ENCODE measurements at regions not wholly inside any gene's neighbourhood (a gene's known extent, or its start where the extent isn't known, plus 50 kb on each side); places are given as distances from the start of the nearest gene placed in this dataset.

DNA sequence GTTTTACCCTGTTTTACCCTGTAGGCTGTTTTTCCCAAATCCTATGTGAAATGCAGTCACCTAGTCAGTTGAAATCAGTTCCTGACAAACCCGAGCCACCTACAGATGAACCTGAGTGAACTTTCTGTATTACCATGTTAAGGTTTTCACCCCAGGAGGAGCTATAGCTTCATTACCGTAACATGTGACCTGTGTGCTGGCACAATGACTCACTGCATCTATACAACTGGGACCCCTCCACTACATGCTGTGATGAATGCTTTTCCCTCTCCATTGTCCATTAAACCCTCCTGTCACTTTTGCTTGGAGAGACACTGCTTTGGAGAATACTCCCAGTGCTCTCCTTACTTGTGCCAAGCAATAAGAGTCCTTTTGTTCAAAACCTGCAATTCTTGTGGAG is 1974.8 kb downstream of the EFNA5 start:
- no peak overlapping the region for H3K27ac ChIP-seq (ENCODE audit: insufficient read depth, low read length)
- H3K9me3 ChIP-seq (ENCODE audit: control insufficient read depth, insufficient read depth, low read length): peaks cover 6% of the 10 kb centered on the region; the same call in 1 of the 2 replicates
- H2AK9ac ChIP-seq (replicated peaks; ENCODE audit: low read depth, low read length, poor library complexity): no peak overlapping the region
- no peak overlapping the region for H2BK120ac ChIP-seq (ENCODE audit: low read depth, low read length)
- ATAC-seq (ENCODE audit: low read depth): no peak
- H2AFZ ChIP-seq (replicated peaks; ENCODE audit: low read length, poor library complexity): no peak overlapping the region
- no CpG with 5 or more reads among the region's 2 CpGs for WGBS, 2 experiments (ENCODE audit: extremely low coverage in 2 of 2, insufficient read length in 1 of 2)
- CTCF ChIA-PET: interaction anchor here (0.7 kb wide), 1 partner anchor 1103 kb away, joined by 3 read pairs; no protein-coding TSS in a partner anchor
- H3K4me2 ChIP-seq (ENCODE audit: low read depth, low read length): no peak overlapping the region
- H3K23ac ChIP-seq (ENCODE audit: low read depth, low read length): no peak overlapping the region
- no peaks in the 10 kb centered on the region for H4K20me1 ChIP-seq (ENCODE audit: insufficient read depth, low read length)
- no peak overlapping the region for H2AK5ac ChIP-seq (ENCODE audit: low read depth, low read length)
- intact Hi-C loops (cut with micrococcal nuclease): no loop called here
- no peak for DNase-seq
- H3K4me3 ChIP-seq (ENCODE audit: insufficient read depth, low read depth, low read length): no peak overlapping the region
- H2BK5ac ChIP-seq (ENCODE audit: low read depth, low read length, poor library complexity, severe bottlenecking): no peak overlapping the region
- no peaks in the 10 kb centered on the region for H3K9me1 ChIP-seq (ENCODE audit: insufficient read depth, low read length)
- H3K27me3 ChIP-seq (ENCODE audit: control insufficient read depth, insufficient read depth, low read length): no peaks in the 10 kb centered on the region
- no peak overlapping the region for H2BK20ac ChIP-seq (ENCODE audit: low read depth, low read length)
- in situ Hi-C loops (cut with MboI; ENCODE audit: low sequenced_read_pairs): no loop called here
- no TSS peak for BruUV-seq (replicated peaks)
- dilution Hi-C loops (cut with HindIII; ENCODE audit: low sequenced_read_pairs, unreplicated experiment): no loop called here
- H3K4me1 ChIP-seq (ENCODE audit: control insufficient read depth, insufficient read depth, low read length): no peaks in the 10 kb centered on the region
- H3K36me3 ChIP-seq (ENCODE audit: control insufficient read depth, insufficient read depth, low read length): no peaks in the 10 kb centered on the region
- no peak overlapping the region for H3K4ac ChIP-seq (ENCODE audit: low read depth, low read length)
- H3K56ac ChIP-seq (ENCODE audit: extremely low read depth, insufficient read depth, low read length): no peak overlapping the region
- no peak overlapping the region for H3K14ac ChIP-seq (replicated peaks; ENCODE audit: low read depth, low read length)
- no peak overlapping the region for H2BK15ac ChIP-seq (ENCODE audit: low read depth, low read length)
- H4K5ac ChIP-seq (ENCODE audit: low read depth, low read length): no peak overlapping the region
- H4K8ac ChIP-seq (ENCODE audit: low read depth in 2 of 2, low read length in 2 of 2): no peak overlapping the region
- no peak overlapping the region for H3K18ac ChIP-seq (ENCODE audit: low read depth, low read length)
- H3K79me1 ChIP-seq (ENCODE audit: low read depth in 1 of 2, low read length in 2 of 2): no peaks in the 10 kb centered on the region
- H4K91ac ChIP-seq (ENCODE audit: insufficient read depth, low read depth, low read length): no peak overlapping the region
- TF ChIP-seq CHD1 (IDR thresholded peaks at IDR 0.05; ENCODE audit: low read depth, low read length): no peak
- TF ChIP-seq, protein P1, sequence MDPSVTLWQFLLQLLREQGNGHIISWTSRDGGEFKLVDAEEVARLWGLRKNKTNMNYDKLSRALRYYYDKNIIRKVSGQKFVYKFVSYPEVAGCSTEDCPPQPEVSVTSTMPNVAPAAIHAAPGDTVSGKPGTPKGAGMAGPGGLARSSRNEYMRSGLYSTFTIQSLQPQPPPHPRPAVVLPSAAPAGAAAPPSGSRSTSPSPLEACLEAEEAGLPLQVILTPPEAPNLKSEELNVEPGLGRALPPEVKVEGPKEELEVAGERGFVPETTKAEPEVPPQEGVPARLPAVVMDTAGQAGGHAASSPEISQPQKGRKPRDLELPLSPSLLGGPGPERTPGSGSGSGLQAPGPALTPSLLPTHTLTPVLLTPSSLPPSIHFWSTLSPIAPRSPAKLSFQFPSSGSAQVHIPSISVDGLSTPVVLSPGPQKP (IDR thresholded peaks at IDR 0.05; ENCODE audit: borderline replicate concordance, low read depth, low read length): no peak
- TF ChIP-seq RFX5 (IDR thresholded peaks at IDR 0.05; ENCODE audit: low read depth, low read length): no peak
- TF ChIP-seq MAFK (IDR thresholded peaks at IDR 0.05; ENCODE audit: low read depth, low read length): no peak
- TF ChIP-seq FOS (IDR thresholded peaks at IDR 0.05; ENCODE audit: low read depth, low read length): no peak
- TF ChIP-seq POLR2A (IDR thresholded peaks at IDR 0.05; ENCODE audit: low read depth, low read length): no peak
- no peak for TF ChIP-seq MAZ (IDR thresholded peaks at IDR 0.05; ENCODE audit: borderline replicate concordance, low read depth, low read length)
- TF ChIP-seq RCOR1 (IDR thresholded peaks at IDR 0.05; ENCODE audit: insufficient replicate concordance, low read length): no peak
- TF ChIP-seq CEBPB (IDR thresholded peaks at IDR 0.05; ENCODE audit: low read depth, low read length): no peak
- no peak for TF ChIP-seq RAD21 (IDR thresholded peaks at IDR 0.05; ENCODE audit: low read length)
- TF ChIP-seq, protein P2, sequence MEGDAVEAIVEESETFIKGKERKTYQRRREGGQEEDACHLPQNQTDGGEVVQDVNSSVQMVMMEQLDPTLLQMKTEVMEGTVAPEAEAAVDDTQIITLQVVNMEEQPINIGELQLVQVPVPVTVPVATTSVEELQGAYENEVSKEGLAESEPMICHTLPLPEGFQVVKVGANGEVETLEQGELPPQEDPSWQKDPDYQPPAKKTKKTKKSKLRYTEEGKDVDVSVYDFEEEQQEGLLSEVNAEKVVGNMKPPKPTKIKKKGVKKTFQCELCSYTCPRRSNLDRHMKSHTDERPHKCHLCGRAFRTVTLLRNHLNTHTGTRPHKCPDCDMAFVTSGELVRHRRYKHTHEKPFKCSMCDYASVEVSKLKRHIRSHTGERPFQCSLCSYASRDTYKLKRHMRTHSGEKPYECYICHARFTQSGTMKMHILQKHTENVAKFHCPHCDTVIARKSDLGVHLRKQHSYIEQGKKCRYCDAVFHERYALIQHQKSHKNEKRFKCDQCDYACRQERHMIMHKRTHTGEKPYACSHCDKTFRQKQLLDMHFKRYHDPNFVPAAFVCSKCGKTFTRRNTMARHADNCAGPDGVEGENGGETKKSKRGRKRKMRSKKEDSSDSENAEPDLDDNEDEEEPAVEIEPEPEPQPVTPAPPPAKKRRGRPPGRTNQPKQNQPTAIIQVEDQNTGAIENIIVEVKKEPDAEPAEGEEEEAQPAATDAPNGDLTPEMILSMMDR (conservative IDR thresholded peaks at IDR 0.05; ENCODE audit: low read depth, low read length): no peak
- TF ChIP-seq BHLHE40 (IDR thresholded peaks at IDR 0.05; ENCODE audit: low read depth, low read length): no peak
- no peak for TF ChIP-seq NFE2L2 (IDR thresholded peaks at IDR 0.05; ENCODE audit: low read depth, low read length)
- TF ChIP-seq, protein P3, sequence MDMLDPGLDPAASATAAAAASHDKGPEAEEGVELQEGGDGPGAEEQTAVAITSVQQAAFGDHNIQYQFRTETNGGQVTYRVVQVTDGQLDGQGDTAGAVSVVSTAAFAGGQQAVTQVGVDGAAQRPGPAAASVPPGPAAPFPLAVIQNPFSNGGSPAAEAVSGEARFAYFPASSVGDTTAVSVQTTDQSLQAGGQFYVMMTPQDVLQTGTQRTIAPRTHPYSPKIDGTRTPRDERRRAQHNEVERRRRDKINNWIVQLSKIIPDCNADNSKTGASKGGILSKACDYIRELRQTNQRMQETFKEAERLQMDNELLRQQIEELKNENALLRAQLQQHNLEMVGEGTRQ (IDR thresholded peaks at IDR 0.05; ENCODE audit: low read depth, low read length): no peak
- POLR2A ChIA-PET (ENCODE audit: unreplicated experiment): no interaction called here
- no peak overlapping the region for H3K9ac ChIP-seq (ENCODE audit: low read depth, low read length)

Data from IMR-90 (cell line).